NCI-H748 treated with DMSO at 0.1 percent for 48 hours (cell line): ENCODE measurements at regions not wholly inside any gene's neighbourhood (a gene's known extent, or its start where the extent isn't known, plus 50 kb on each side); places are given as distances from the start of the nearest gene placed in this dataset.
A peak's percentile ranks its signal among the peaks of the same experiment; 100 is the strongest.
"Not testable (repeated sequence)": the region's sequence is repeated elsewhere in the genome, so short reads cannot be mapped to it uniquely, and the experiment has no call there.

Experiments
- DNase-seq: peaks from one replicate; lab custom pipeline; 2025; lab: John Stamatoyannopoulos, UW

GRCh38 chr11:69887330-69887729 is 68.1 kb upstream of the FGF3 start:
- DNase-seq = no peak

- no peak for DNase-seq
Observed at GRCh38 chr11:69887841-69888427, 68.7 kb upstream of the FGF3 start.

GRCh38 chr11:69888483-69889181 is 69.4 kb upstream of the FGF3 start:
- DNase-seq = peak; percentile 74

DNA sequence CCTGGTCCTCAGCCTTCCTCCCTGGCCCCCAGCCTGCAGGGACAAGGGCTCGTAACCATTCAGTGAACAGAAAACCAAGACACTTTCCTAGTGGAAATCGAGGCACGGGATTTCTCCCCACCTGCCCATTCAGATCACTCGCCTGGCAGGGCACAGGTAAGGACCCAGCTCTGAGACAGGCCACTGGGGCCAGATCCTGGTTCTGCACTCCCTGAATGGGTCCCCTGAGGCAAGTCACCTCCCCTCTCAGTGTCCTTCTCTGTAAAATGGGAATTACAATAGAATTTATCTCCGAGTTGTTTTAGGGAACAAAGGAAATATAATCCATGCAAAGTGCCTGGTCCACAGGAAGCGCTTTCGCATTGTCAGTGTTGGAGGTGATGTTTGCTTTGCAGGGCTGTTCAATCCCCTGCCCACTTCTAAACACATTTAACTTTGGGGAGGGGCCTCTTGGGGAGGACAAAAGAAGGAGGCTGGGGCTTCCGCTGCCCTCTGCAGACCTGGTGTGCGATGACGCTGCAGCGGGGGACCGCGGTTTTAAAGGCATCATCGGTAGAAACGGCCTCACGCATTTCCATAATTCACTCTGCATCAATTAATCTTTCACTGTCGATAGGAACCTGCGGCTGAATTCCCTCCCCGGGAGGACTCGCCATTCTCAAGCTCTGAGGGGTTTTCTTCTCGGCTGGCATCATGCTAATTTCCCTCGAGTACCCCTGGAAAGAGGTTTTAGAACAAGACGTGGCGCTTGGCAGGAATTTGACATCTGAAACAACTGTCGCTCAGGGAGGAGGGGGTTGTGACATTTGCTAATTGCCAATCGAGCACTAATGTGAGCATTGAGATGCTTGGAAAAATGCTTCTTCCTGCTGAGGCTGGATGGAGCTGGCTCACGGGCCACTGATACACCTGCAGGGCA is 70.4 kb upstream of the FGF3 start:
- DNase-seq = peak; percentile 73

DNA sequence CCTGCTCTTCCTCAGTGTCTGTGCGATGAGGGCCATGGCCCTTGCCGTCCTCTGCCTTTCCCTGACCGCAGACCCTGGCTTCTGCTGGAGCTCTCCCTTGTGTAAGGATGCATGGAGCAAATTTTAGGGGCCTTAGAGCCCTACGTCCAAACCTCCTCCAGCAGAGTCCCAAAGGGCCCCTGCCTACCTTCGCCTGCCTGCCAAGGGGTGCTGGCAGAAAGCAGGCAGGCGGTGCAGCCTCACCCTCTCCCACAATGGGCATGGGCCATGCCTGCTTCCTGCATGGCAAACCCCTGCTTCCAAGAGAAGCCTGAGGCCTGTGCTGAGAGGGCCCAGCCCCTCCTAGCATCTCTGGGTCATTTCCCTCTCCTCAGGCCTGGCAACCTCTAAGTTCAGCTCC is 71.3 kb upstream of the FGF3 start:
- DNase-seq = no peak

DNA sequence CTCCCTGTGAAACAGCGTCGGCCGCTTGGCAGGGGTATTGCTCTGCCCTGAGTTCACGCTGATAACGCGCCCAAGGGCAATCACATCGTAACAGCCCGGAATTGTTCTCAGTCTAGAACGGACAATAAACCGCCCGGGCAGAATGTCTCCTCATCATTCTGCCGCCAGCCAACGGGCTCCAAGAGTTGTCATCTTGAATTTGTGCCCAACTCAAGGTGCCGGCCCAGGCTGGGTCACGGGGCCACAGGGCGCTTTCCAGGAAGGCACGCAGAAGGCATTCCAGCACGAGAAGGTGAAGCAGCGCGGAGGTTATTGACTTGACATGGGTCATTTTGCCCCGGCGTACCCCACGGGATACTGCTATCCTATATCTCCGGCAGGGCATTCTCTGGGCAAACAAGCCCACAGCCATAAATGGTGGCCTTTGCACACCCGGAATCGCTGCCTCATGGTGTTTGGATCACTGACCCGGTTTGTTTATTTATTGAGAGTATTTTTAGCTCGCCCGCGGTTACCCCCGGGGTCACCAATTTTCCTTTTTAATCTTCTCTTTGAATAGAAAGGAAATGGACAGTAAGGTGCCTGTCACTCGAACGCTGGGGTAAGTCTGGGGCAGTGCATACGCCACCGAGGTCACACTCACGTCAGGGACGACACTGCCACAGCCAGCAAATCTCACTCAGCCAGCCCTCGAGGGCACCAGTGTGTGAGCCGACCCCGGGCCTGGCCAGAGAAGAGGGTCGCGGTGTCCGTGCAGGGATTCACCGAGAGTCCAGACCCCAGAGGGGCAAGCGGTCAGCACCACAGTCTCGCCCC is 72.4 kb upstream of the FGF3 start:
- no peak for DNase-seq

DNA sequence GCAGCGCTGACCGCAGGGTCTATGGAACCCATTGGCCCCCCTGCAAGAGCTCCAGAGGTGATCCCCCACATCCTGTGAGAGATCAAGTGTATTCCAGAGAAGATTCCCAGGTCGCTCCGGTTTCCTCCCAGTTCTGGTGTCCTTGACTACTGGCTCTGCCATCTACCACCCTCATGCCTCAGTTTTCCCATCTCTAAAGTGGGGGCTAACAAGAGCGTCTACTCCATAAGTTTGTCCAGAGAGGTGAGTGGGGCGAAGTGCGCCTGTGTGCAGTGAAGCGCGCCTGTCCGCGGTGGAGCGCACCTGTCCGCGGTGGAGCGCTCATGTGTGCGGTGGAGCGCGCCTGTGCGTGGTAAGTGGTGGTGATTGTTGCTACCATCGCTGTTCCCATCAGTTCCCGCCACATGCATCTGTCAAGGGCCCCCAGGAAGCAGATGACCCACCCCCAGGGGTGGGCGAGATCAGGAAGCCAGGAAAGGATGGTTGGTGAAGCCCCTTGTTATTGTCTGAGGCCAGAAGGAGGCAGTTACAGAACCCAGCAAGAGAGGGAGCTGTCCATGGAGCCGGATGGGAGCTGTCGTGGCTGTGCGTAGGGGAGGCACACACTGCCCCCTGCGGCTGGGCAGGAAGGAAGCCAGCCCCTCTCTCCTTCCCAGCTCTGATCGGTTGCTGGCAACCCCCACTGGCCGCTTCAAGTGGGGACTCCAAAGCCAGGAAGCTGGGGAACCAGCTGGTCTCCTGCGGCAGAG is 73.2 kb upstream of the FGF3 start:
- DNase-seq = no peak

GRCh38 chr11:69892986-69893555 is 73.9 kb upstream of the FGF3 start:
- DNase-seq = peak; percentile 57

GRCh38 chr11:69893631-69894030 is 74.4 kb upstream of the FGF3 start:
- DNase-seq = no peak

GRCh38 chr11:69894181-69894611 is 75.0 kb upstream of the FGF3 start:
- no peak for DNase-seq

- DNase-seq = no peak
Observed at GRCh38 chr11:69894648-69895047, 75.4 kb upstream of the FGF3 start.

DNA sequence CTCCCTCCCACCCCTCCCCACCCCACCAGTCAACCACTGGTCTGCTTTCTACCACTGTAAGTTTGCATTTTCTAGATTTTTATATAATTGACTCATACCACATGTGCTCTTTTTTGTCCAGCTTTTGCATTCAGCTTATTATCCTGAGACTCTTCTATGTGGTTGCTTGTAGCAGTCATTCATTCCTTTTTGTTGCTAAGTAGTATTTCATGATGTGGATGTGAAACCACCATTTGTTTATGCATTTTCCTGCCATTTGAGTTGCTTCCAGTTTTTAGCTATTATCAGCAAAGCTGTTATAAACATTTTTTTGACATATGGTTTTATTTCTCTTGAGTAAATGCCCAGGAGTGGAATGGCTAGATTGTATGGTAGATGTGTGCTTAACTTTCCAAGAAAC is 77.0 kb upstream of the FGF3 start:
- DNase-seq = no peak

DNA sequence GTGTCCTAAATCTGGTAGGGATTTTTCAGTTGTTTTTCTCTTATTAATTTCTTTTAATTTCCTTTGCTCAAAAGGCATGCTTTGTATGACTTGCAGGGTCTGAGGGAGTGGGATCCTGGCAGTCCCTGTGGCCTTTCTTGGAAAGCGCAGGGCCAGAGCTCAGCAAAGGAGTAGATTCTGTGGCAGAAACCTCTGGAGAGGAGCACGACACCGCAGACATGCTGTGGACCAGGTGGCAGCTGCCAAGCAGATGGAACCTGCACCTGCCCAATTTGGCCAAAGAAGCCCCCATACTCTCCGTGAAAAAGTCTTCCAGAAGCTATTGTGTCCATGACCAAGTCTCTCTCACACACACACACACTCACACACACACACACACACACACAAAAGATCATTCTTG is 78.9 kb upstream of the FGF3 start:
- no peak for DNase-seq

GRCh38 chr11:69899957-69900821 is 81.0 kb upstream of the FGF3 start:
- DNase-seq = no peak

DNA sequence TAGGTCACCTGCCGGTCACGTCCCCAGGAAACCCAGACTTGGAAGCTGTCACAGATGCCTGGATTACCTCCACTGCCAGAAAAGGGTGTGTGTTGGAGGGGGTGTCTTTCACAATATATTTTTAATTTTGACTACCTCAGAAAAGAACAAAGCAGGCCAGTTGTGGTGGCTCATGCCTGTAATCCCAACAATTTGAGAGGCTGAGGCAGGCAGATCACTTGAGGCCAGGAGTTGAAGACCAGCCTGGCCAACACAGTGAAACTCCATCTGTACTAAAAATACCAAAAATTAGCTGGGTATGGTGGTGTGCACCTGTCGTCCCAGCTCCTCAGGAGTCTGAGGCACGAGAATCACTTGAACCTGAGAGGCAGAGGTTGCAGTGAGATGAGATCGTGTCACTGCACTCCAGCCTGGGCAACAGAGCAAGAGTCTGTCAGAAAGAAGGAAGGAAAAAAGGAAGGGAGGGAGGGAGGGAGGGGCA is 81.6 kb upstream of the FGF3 start:
- DNase-seq = not testable (repeated sequence)

- DNase-seq = no peak
Observed at GRCh38 chr11:69902337-69902736, 83.1 kb upstream of the FGF3 start.

- no peak for DNase-seq
Observed at GRCh38 chr11:69903211-69903610, 84.0 kb upstream of the FGF3 start.

- no peak for DNase-seq
Observed at GRCh38 chr11:69904161-69904973, 85.2 kb upstream of the FGF3 start.

GRCh38 chr11:69904974-69905535 is 85.8 kb upstream of the FGF3 start:
- DNase-seq = no peak
